ENCODE measurements at regions not wholly inside any gene's neighbourhood (a gene's known extent, or its start where the extent isn't known, plus 50 kb on each side); places are given as distances from the start of the nearest gene placed in this dataset.

DNA sequence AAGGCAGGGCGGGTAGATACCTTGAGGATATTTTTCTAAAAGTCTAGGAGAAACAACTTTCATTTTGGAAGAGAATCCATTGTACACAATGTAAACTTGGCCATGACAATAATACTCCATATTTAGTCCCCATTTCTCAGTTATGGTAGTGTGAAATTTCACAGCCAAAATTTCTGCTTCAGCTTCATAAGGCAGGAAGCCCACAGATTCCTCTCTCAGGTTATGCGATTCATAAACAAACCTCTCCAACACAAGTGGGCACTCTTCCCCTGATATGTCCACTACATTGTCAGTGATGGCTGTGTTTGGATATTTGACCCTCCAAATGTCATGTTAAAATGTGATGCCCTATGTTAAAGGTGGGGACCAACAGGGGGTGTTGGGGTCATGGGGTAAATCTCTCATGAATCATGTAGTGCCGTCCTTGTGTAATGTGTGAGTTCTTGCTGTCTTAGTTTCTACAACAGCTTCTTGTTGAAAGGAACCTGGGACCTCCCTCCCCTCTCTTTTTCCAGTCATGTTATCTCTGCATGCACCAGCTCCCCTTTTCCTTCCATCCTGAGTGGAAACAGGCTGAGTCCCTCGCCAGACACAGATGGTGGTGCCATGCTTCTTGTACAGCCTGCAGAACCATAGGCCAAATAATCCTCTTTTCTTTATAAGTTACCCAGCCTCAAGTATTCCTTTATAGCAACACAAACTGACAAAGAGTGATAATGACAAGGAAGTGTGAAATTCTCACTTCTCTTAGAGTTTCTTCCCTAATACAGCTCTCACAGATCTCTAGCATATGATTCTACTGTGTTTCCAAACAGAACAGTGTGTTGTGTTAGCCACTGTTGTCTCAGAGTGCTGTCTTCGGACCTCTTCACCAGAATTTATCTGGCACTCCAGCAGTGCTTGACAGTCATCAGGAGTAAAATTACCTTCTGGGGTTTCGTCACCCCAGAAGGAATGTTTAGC lies 598.4 kb upstream of the GNPDA2 start:
- TF ChIP-seq ZFX (IDR thresholded peaks at IDR 0.05): no peak
- TF ChIP-seq, protein P1, sequence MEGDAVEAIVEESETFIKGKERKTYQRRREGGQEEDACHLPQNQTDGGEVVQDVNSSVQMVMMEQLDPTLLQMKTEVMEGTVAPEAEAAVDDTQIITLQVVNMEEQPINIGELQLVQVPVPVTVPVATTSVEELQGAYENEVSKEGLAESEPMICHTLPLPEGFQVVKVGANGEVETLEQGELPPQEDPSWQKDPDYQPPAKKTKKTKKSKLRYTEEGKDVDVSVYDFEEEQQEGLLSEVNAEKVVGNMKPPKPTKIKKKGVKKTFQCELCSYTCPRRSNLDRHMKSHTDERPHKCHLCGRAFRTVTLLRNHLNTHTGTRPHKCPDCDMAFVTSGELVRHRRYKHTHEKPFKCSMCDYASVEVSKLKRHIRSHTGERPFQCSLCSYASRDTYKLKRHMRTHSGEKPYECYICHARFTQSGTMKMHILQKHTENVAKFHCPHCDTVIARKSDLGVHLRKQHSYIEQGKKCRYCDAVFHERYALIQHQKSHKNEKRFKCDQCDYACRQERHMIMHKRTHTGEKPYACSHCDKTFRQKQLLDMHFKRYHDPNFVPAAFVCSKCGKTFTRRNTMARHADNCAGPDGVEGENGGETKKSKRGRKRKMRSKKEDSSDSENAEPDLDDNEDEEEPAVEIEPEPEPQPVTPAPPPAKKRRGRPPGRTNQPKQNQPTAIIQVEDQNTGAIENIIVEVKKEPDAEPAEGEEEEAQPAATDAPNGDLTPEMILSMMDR (conservative IDR thresholded peaks at IDR 0.05): no peak
- no peak overlapping the region for H3K27ac ChIP-seq

DNA sequence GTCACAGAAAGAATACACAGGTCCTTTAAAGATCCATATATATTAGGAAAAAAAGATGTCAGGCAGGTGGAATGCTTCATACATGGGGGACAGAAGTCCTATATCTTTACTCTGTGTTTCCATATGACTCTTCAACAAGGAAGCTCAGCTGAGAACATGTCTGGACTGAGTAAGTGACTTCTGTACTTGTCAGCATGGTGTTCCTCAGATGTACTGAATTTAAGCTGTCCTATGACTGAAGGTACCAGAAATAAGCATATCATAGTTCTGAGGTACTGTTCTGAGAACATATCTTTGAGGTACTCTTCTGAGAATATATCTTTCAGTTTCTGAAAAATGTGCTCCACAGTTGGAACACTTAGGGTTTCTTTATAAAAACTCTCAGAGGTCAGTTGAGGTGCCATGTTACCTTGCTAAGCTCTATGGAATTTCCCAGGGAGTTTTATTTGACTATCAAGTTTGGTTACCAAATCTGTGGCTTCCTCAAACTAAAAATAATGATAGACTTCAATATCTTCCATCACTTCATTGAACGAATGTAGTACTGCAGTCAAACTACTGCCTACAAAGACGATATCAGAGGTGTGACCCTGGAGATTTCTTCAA lies 597.2 kb upstream of the GNPDA2 start:
- no peak overlapping the region for H3K27ac ChIP-seq
- TF ChIP-seq, protein P1 (conservative IDR thresholded peaks at IDR 0.05): no peak
- no peak for TF ChIP-seq ZFX (IDR thresholded peaks at IDR 0.05)

DNA sequence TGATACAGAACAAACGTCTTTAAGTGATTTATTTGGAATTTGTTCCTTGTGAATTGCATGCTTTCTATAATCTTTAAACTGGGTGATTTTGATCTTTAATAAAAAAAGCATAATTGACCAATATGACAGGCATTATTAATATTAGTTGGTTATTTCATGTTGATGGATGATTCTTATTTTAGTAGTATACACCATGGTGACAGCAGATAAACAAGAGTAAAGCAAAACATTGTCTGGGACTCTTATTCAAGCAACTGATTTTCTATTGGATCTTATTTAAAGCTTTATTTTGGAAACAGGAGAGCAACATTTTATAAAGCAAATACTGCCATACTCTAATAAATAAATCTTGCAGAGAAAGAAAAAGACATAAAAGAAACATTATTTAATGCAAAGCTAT lies 591.4 kb upstream of the GNPDA2 start:
- H3K27ac ChIP-seq: no peak overlapping the region
- TF ChIP-seq, protein P1 (conservative IDR thresholded peaks at IDR 0.05): no peak
- TF ChIP-seq ZFX (IDR thresholded peaks at IDR 0.05): no peak

DNA sequence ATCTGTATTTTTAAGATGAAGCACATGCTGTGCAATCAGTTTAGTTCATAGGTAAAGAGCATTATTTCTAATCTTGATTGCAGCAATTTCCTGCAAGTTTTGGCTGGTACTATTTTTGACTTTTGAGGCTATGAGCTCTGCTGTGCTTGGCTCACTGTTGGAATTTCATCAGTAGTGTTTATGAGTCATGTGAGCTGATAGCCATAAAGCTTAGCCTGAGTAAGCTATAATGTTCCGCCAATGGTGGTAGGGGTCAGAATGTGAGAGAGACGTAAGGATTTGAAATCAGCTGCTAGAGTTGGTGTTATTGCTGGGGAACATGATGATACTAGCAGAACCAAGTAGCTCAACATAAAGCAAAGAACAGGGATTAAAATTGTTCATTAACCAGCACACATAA lies 590.9 kb upstream of the GNPDA2 start:
- TF ChIP-seq, protein P1 (conservative IDR thresholded peaks at IDR 0.05): no peak
- TF ChIP-seq ZFX (IDR thresholded peaks at IDR 0.05): no peak
- H3K27ac ChIP-seq: no peak overlapping the region

DNA sequence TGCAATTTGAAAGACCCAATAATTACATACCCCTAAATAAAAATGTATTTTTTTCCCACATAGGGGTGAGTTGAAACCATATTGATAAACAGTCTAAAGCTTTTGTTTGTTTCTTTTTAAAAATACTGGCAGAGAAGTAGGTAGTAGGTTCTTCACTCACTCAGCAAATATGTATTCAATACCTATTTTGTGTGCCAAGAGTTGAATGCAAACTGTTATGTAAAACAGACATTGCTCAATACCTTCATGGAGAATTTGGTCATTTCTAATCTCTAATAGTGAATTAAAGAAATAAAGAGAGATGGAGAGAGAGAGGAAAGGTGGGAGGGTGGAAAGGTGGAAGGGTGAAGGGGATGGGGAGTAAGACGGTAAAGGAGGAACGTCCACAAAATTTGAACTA lies 589.9 kb upstream of the GNPDA2 start:
- no peak overlapping the region for H3K27ac ChIP-seq
- TF ChIP-seq ZFX (IDR thresholded peaks at IDR 0.05): no peak
- TF ChIP-seq, protein P1 (conservative IDR thresholded peaks at IDR 0.05): no peak

DNA sequence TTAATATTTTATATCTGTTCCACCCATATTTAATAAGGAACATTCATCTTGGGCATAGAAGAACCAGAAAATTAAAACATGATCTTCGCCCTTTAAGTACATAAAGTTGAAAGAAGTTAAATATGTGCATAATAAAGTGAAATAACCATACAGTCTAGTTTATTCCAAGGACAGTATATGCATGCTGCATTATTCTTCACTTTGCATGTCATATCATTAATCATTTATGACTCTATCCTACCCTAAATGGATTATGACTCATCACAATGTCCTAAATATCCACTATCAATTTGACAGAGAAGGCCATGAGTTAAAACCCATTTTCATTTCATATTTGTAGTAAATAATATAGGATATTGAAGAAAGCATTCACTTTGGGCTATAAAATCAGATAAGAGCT lies 576.5 kb upstream of the GNPDA2 start:
- H3K27ac ChIP-seq: no peak overlapping the region
- no peak for TF ChIP-seq ZFX (IDR thresholded peaks at IDR 0.05)
- TF ChIP-seq, protein P1 (conservative IDR thresholded peaks at IDR 0.05): no peak

DNA sequence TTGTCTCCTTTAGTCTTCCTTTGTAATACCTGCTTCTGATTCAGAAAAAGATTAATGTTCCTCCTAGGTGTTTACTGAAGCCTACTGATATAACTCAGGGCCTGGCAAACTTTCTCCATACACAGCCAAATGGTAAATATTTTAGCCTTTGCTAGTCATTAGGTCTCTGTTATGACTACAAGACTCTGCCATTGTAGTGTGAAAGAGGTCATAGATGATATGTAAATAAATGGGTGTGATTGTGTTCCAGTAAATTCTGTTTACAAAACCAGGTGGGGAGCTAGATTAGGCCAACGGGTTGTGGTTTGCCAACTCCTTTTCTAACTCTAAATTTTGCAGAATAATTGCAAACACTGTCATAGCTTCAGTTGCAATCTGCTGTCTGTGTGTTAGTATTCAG lies 568.1 kb upstream of the GNPDA2 start:
- no peak for TF ChIP-seq ZFX (IDR thresholded peaks at IDR 0.05)
- TF ChIP-seq, protein P1 (conservative IDR thresholded peaks at IDR 0.05): no peak
- H3K27ac ChIP-seq: no peak overlapping the region
